Keratinocyte (primary cell): ENCODE measurements at regions not wholly inside any gene's neighbourhood (a gene's known extent, or its start where the extent isn't known, plus 50 kb on each side); places are given as distances from the start of the nearest gene placed in this dataset.
A peak's percentile ranks its signal among the peaks of the same experiment; 100 is the strongest.

Source experiments
- DNase-seq: peaks from one replicate; pipeline ENCODE4 v3.0.0-alpha.2; 2011; ENCODE audit warnings: low read depth, missing footprints, low spot score
- FAIRE-seq: peaks from 2 replicates; lab custom pipeline; 2011; peaks lifted over from hg19 to GRCh38; lab: Jason Lieb, UNC
- H2AFZ ChIP-seq: 2 replicates; pipeline ENCODE4 v1.6.0; 2012; ENCODE audit warnings: low read length, control low read depth, inconsistent platforms; ENCODE audit not compliant: control insufficient read depth
- H3K27ac ChIP-seq: 2 replicates; pipeline ENCODE4 v1.5.1; 2011; ENCODE audit warnings: low read length; ENCODE audit not compliant: control insufficient read depth, insufficient read depth
- H3K27me3 ChIP-seq: 3 replicates; pipeline ENCODE4 v1.6.0; 2011; ENCODE audit warnings: low read length; ENCODE audit not compliant: control insufficient read depth, insufficient read depth; ENCODE audit errors: extremely low read depth
- H3K36me3 ChIP-seq, 2 experiments: 2 replicates in 1 of 2; 3 replicates in 1 of 2; pipeline ENCODE4 v1.5.1; 2011; ENCODE audit warnings: low read length in 2 of 2, mild to moderate bottlenecking in 1 of 2; ENCODE audit not compliant: control insufficient read depth in 2 of 2, insufficient read depth in 2 of 2; ENCODE audit errors: extremely low read depth in 1 of 2
- H3K4me1 ChIP-seq: 3 replicates; pipeline ENCODE4 v1.5.1; 2011; ENCODE audit warnings: low read length; ENCODE audit not compliant: control insufficient read depth, insufficient read depth; ENCODE audit errors: extremely low read depth
- H3K4me2 ChIP-seq: 3 replicates; pipeline ENCODE4 v1.6.0; 2011; ENCODE audit warnings: low read depth, low read length; ENCODE audit not compliant: control insufficient read depth, insufficient read depth; ENCODE audit errors: extremely low read depth
- H3K4me3 ChIP-seq, 3 experiments: fragments of 200-600 bp in 1 of 3; sonication (generic) in 1 of 3; 2 replicates in 2 of 3; 3 replicates in 1 of 3; pipeline ENCODE4 v1.5.1; 2011 to 2016; ENCODE audit warnings: low read length in 3 of 3, mild to moderate bottlenecking in 3 of 3, control low read depth in 2 of 3, inconsistent platforms in 1 of 3, low read depth in 1 of 3, mixed read lengths in 1 of 3, mixed run types in 1 of 3, moderate library complexity in 1 of 3; ENCODE audit not compliant: control insufficient read depth in 2 of 3, insufficient read depth in 2 of 3; ENCODE audit errors: extremely low read depth in 1 of 3
- H3K79me2 ChIP-seq: 2 replicates; pipeline ENCODE4 v1.6.0; 2012; ENCODE audit warnings: low read length; ENCODE audit not compliant: control insufficient read depth, insufficient read depth
- H3K9ac ChIP-seq: 3 replicates; pipeline ENCODE4 v1.6.0; 2011; ENCODE audit warnings: low read length; ENCODE audit not compliant: control insufficient read depth, insufficient read depth; ENCODE audit errors: extremely low read depth
- H3K9me1 ChIP-seq: 3 replicates; pipeline ENCODE4 v1.6.0; 2011; ENCODE audit warnings: low read length; ENCODE audit not compliant: control insufficient read depth, insufficient read depth; ENCODE audit errors: extremely low read depth
- H3K9me3 ChIP-seq: 2 replicates; pipeline ENCODE4 v1.5.1; 2012; ENCODE audit warnings: low read depth, low read length; ENCODE audit not compliant: control insufficient read depth
- H4K20me1 ChIP-seq: 3 replicates; pipeline ENCODE4 v1.6.0; 2011; ENCODE audit warnings: low read length; ENCODE audit not compliant: control insufficient read depth, insufficient read depth; ENCODE audit errors: extremely low read depth
- CTCF ChIP-seq, 3 experiments: IDR thresholded peaks in 1 of 3; conservative IDR thresholded peaks in 1 of 3; optimal IDR thresholded peaks in 1 of 3; 2 replicates in 2 of 3; 3 replicates in 1 of 3; pipeline versions ENCODE3 to v1.5.1; 2011; ENCODE audit warnings: low read length in 3 of 3, mild to moderate bottlenecking in 3 of 3, moderate library complexity in 2 of 3, control low read depth in 1 of 3, inconsistent platforms in 1 of 3; ENCODE audit not compliant: insufficient read depth in 2 of 3; ENCODE audit errors: extremely low read depth in 1 of 3
- EZH2 ChIP-seq: IDR thresholded peaks from one replicate; pipeline ENCODE4 v1.6.1; 2012; ENCODE audit warnings: inconsistent platforms, mild to moderate bottlenecking, low read length, moderate library complexity
- dilution Hi-C: fragments of 300-500 bp; cut with MboI; formaldehyde crosslinking; loops from one replicate; pipeline ENCODE4 v1.7.0; 2020; ENCODE audit warnings: low sequenced_read_pairs; ENCODE audit not compliant: extremely low pct_ligation_motif_present

DNA sequence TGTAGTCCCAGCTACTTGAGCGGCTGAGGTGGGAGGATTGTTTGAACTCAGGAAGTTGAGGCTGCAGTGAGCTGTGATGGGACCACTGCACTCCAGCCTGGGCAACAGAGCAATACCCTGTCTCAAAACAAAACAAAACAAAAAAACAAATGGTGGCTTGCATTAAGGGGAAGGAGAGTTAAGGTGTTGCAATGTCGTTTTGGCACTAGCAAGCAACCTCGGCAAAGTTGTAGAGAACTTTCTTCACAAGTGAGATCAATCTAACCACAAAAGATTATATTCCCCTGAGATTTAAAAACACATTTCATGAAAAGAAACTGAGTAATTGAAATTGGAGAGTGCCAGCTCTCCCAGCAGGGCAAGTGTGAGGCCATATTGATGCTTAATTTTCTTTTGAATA, 153.7 kb downstream of the KLF5 start:
- Histone ChIP-seq H3K36me3 (no peaks in the 10 kb centered on the region), H4K20me1 (no peaks in the 10 kb centered on the region), H3K9ac (no peak overlapping the region), H3K79me2 (no peaks in the 10 kb centered on the region), H3K4me1 (no peaks in the 10 kb centered on the region), H3K4me3 (no peak overlapping the region), H3K27ac (no peak overlapping the region), H2AFZ (no peak overlapping the region), H3K9me3 (no peaks in the 10 kb centered on the region), H3K27me3 (no peaks in the 10 kb centered on the region), H3K4me2 (no peak overlapping the region), H3K9me1 (no peaks in the 10 kb centered on the region)
- FAIRE-seq (peak; percentile 13), DNase-seq (no peak)
- TF ChIP-seq CTCF (optimal IDR thresholded peaks at IDR 0.05 in 1 of 3, IDR thresholded peaks at IDR 0.05 in 1 of 3, conservative IDR thresholded peaks at IDR 0.05 in 1 of 3; ENCODE audit: extremely low read depth in 1 of 3, insufficient read depth in 2 of 3, low read length in 3 of 3), result no peak
- no peak for TF ChIP-seq EZH2
- dilution Hi-C loops, result no loop called here

- no peaks in the 10 kb centered on the region for H3K9me1 ChIP-seq
- H3K4me3 ChIP-seq, result no peak overlapping the region
- H3K36me3 ChIP-seq, result no peaks in the 10 kb centered on the region
- H3K4me1 ChIP-seq, result no peaks in the 10 kb centered on the region
- no peaks in the 10 kb centered on the region for H3K27me3 ChIP-seq
- H3K27ac ChIP-seq, result no peak overlapping the region
- TF ChIP-seq EZH2 (no peak), CTCF (optimal IDR thresholded peaks at IDR 0.05 in 1 of 3, IDR thresholded peaks at IDR 0.05 in 1 of 3, conservative IDR thresholded peaks at IDR 0.05 in 1 of 3; ENCODE audit: extremely low read depth in 1 of 3, insufficient read depth in 2 of 3, low read length in 3 of 3) (no peak)
- no peak overlapping the region for H2AFZ ChIP-seq
- no peak for DNase-seq
- H3K9me3 ChIP-seq, result no peaks in the 10 kb centered on the region
- H3K9ac ChIP-seq, result no peak overlapping the region
- dilution Hi-C loops, result no loop called here
- H3K4me2 ChIP-seq, result no peak overlapping the region
- no peaks in the 10 kb centered on the region for H3K79me2 ChIP-seq
- peak; percentile 13 for FAIRE-seq
- H4K20me1 ChIP-seq, result no peaks in the 10 kb centered on the region
These were observed 151.5 kb downstream of the KLF5 start for GRCh38 chr13:73210218-73210883.
